IPS-18a (cell line): ENCODE measurements at regions not wholly inside any gene's neighbourhood (a gene's known extent, or its start where the extent isn't known, plus 50 kb on each side); places are given as distances from the start of the nearest gene placed in this dataset.

Experiments
- H3K27ac ChIP-seq: one replicate; pipeline ENCODE4 v1.5.1; 2013; ENCODE audit warnings: low read length
- H3K27me3 ChIP-seq: one replicate; pipeline ENCODE4 v1.6.1; 2013; ENCODE audit warnings: mild to moderate bottlenecking, low read length; ENCODE audit not compliant: control insufficient read depth, insufficient read depth
- H3K36me3 ChIP-seq: one replicate; pipeline ENCODE4 v1.6.1; 2013; ENCODE audit warnings: low read depth, low read length; ENCODE audit not compliant: control insufficient read depth
- H3K4me1 ChIP-seq: one replicate; pipeline ENCODE4 v1.6.1; 2013; ENCODE audit warnings: low read depth, low read length; ENCODE audit not compliant: control insufficient read depth
- H3K4me3 ChIP-seq: one replicate; pipeline ENCODE4 v1.5.1; 2013; ENCODE audit warnings: low read length
- H3K9ac ChIP-seq: one replicate; pipeline ENCODE4 v1.6.1; 2013; ENCODE audit warnings: mild to moderate bottlenecking, low read length, moderate library complexity
- H3K9me3 ChIP-seq: one replicate; pipeline ENCODE4 v1.6.1; 2013; ENCODE audit warnings: low read depth, low read length; ENCODE audit not compliant: control insufficient read depth

DNA sequence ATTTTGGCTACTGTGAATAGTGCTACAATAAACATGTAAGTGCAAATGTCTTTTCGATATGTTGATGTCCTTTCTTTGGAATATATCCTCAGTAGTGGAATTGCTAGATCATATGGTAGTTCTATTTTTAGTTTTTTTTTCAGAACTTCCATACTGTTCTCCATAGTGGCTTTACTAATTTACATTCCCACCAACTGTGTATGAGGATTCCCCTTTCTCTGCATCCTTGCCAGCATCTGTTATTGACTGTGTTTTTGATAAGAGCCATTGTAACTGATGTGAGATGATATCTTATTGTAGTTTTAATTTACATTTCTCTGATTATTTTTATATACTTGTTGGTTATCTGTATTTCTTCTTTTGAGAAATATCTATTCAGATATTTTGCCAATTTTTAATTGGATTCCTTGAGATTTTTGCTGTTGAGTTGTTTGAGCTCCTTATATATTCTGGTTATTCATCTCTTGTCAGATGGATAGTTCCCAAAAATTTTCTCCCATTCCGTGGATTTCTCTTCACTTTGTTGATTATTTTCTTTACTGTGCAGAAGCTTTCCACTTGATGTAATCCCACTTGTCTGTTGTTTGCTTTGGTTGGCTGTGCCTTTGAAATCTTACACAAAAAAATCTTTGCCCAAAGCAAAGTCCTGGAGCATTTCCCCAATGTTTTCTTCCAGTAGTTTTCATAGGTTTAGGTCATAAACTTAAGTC, 532.3 kb downstream of the PID1 start:
- no peaks in the 10 kb centered on the region for H3K27me3 ChIP-seq
- no peaks in the 10 kb centered on the region for H3K4me1 ChIP-seq
- H3K9ac ChIP-seq, result no peak overlapping the region
- H3K27ac ChIP-seq, result no peak overlapping the region
- no peaks in the 10 kb centered on the region for H3K9me3 ChIP-seq
- no peaks in the 10 kb centered on the region for H3K36me3 ChIP-seq
- H3K4me3 ChIP-seq, result no peak overlapping the region

DNA sequence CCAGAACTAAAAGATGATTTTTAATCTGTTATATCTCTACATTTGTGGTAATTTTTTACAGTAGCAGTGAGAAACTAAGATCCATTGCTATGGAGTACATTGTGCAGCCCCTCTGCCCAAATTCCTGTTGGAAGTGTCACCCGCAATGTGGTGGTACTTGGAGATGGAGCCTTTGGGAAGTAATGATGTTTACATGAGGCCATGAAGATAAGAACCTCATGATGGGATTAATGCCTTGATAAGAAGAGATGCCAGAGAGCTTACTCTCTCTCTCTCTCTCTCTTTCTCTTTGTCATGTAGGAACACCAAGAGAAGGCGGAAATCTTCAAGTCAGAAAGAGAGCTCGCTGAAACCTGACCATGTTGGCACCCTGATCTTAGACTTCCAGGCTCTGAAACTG, 535.4 kb downstream of the PID1 start:
- no peak overlapping the region for H3K9ac ChIP-seq
- H3K36me3 ChIP-seq, result no peaks in the 10 kb centered on the region
- H3K27ac ChIP-seq, result no peak overlapping the region
- H3K4me1 ChIP-seq, result no peaks in the 10 kb centered on the region
- H3K27me3 ChIP-seq, result no peaks in the 10 kb centered on the region
- H3K9me3 ChIP-seq, result no peaks in the 10 kb centered on the region
- H3K4me3 ChIP-seq, result no peak overlapping the region

DNA sequence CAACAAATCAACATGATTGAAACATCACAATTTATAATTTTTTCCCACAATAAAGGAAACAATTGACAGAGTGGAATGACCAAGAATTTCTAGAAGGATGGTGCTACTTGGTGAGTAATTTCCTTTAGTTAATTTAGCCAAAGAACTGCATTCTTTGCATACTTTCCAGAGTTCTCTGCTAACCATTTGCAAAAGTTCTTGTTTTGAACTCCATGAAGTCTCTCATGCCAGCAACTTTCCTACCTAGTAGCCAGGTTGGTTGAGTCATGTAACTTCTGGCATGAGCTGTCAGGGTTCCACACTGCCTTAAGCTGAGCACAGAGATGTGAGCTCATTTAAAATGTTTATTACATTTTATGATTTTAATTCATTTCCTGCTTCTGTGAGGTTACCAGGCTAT, 539.6 kb downstream of the PID1 start:
- Histone ChIP-seq H3K9me3 (no peaks in the 10 kb centered on the region), H3K4me1 (no peaks in the 10 kb centered on the region), H3K36me3 (no peaks in the 10 kb centered on the region), H3K27ac (no peak overlapping the region), H3K9ac (no peak overlapping the region), H3K27me3 (no peaks in the 10 kb centered on the region), H3K4me3 (no peak overlapping the region)

DNA sequence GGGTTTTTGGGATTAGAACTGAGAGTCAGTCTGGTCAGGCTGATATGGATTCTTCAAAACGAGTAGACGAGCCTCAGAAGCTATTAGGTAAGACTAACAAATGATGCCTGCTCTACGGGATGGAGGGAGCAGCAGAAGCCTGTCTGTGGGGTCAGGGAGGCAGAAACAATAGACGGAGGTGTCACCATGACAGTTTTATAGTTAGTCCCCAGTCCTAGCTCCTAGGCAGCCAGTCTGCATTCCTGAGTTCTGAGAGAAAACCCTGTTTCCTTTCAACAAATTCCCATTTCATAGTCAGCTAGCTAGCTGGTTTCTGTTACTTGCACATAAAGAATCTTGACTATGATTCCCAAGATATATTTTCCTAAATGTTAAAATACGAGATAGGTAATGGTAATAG, 542.1 kb downstream of the PID1 start:
- Histone ChIP-seq H3K4me1 (no peaks in the 10 kb centered on the region), H3K4me3 (no peak overlapping the region), H3K9me3 (no peaks in the 10 kb centered on the region), H3K36me3 (no peaks in the 10 kb centered on the region), H3K9ac (no peak overlapping the region), H3K27ac (no peak overlapping the region), H3K27me3 (no peaks in the 10 kb centered on the region)

DNA sequence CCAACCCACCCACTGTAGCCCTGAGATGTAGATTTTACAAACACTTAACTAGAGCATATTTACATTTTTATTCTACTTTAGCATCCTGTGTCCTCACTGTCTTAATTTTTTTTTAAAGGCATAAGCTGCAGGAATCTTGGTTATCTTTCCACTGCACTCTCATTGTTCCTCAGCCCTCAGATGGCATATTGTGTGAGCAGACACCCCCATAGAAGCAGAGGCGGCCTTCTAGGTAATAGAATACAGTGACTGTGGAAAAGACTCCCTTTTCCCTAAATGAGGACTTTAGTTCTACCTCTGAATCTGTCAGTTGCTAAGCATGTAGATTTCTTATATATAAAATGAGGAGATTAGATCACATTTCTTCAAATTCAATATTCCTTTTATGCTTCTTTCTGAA, 543.5 kb upstream of the SPHKAP start:
- Histone ChIP-seq H3K4me3 (no peak overlapping the region), H3K36me3 (no peaks in the 10 kb centered on the region), H3K9me3 (no peaks in the 10 kb centered on the region), H3K27me3 (no peaks in the 10 kb centered on the region), H3K4me1 (no peaks in the 10 kb centered on the region), H3K9ac (no peak overlapping the region), H3K27ac (no peak overlapping the region)

DNA sequence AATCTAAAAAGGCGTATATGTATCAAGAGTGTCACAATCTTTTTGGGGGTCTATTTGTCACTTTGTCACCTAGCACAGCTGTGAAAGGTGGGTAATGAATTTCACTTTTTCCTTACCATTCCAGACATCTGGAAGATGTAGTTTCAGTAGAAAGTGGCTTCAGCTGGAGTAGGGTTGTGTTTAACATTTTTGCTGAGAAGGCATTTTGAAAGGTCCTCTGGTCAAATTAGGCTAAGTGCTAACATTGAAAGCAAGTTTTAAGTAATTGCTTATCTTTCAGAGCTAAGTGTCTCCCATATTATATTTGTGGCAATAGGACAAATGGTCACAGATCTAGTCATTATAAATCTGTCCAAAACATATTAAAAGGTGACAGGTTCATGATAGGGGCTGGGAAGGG, 542.1 kb upstream of the SPHKAP start:
- H3K4me1 ChIP-seq, result no peaks in the 10 kb centered on the region
- H3K4me3 ChIP-seq, result no peak overlapping the region
- H3K27ac ChIP-seq, result no peak overlapping the region
- no peaks in the 10 kb centered on the region for H3K36me3 ChIP-seq
- H3K9me3 ChIP-seq, result no peaks in the 10 kb centered on the region
- H3K9ac ChIP-seq, result no peak overlapping the region
- no peaks in the 10 kb centered on the region for H3K27me3 ChIP-seq

DNA sequence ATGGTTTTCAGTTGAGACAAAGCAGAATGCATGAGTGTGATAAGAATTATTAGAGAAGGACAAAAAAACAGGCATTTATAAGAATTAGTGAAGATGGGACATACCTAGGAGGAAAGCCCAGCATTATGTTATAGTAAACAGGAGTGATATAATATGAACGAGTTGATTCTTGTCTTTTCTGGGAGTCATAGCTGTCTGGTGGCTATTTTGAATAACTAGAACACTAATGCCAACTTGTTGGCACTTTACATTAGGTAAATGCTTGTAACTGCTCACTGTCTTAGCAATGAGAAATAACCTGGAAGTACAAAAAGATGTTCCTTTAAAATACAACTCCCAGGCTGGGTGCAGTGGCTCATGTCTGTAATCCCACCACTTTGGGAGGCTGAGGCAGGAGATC, 540.8 kb upstream of the SPHKAP start:
- Histone ChIP-seq H3K36me3 (no peaks in the 10 kb centered on the region), H3K27me3 (no peaks in the 10 kb centered on the region), H3K9me3 (no peaks in the 10 kb centered on the region), H3K4me1 (no peaks in the 10 kb centered on the region), H3K4me3 (no peak overlapping the region), H3K9ac (no peak overlapping the region), H3K27ac (no peak overlapping the region)

DNA sequence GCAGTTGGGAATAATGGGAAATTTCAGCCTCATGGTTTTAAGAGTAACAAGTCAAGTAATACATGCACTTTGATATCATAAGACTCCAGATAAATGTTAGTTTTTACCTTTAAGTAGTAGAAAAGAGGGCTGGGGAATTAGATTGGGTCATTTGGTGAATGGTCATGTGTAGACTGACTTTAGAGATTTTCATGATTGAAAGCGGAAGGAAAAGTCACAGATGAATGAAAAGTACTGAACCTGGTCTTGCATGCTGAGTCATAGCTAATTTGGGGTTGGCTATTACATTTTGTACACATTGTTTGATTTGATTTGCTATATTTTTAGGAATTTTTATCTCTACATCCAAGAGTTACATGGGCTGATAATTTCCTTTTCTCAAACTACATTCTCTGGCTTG, 539.4 kb upstream of the SPHKAP start:
- Histone ChIP-seq H3K4me3 (no peak overlapping the region), H3K36me3 (no peaks in the 10 kb centered on the region), H3K9ac (no peak overlapping the region), H3K9me3 (no peaks in the 10 kb centered on the region), H3K27me3 (no peaks in the 10 kb centered on the region), H3K27ac (no peak overlapping the region), H3K4me1 (no peaks in the 10 kb centered on the region)

DNA sequence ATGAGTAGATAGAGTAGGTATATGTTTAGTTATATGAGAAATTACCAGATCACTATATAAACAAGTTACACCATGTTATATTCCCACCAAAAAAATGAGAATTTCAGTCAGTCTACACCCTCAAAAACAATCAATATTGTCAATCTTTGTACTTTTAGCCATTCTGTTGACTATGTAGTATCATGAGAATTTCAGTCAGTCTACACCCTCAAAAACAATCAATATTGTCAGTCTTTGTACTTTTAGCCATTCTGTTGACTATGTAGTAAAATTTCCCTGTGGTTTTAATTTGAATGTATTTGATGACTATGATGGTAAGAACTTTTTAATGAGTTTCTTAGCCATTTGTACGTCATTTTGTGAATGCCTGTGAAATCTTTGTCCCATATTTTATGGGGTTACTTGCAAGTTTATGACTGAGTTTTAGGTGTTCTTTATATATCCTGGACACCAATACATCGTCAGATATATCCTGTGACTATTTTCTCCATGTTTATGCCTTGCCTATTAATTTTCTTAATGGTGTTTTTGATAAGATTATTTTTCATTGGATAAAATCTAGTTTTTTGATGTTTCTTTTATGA, 528.4 kb upstream of the SPHKAP start:
- H3K4me3 ChIP-seq, result no peak overlapping the region
- H3K9ac ChIP-seq, result no peak overlapping the region
- peaks cover 3% of the 10 kb centered on the region for H3K4me1 ChIP-seq
- H3K9me3 ChIP-seq, result no peaks in the 10 kb centered on the region
- H3K27me3 ChIP-seq, result no peaks in the 10 kb centered on the region
- no peaks in the 10 kb centered on the region for H3K36me3 ChIP-seq
- H3K27ac ChIP-seq, result no peak overlapping the region

DNA sequence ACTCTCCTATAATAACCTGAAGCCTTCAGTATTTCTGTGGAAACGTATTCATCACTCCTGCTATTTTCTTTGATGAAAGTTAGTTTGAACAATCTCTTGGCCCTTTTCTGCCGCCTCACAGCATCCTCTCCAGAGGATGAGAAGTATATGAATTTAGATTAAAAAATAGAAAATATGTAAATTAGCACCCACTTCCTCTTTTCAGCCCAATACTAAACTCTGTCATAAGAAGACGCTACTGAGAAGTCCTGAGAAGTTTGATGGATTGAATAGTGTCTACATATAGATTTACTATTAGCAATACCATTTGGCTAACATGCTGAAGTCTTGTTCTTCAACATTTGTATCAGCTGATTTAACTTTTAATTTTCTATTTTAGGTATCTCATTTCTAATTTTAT, 526.4 kb upstream of the SPHKAP start:
- Histone ChIP-seq H3K36me3 (no peaks in the 10 kb centered on the region), H3K4me3 (no peak overlapping the region), H3K9ac (no peak overlapping the region), H3K4me1 (peaks cover 3% of the 10 kb centered on the region), H3K27ac (no peak overlapping the region), H3K9me3 (no peaks in the 10 kb centered on the region), H3K27me3 (no peaks in the 10 kb centered on the region)

DNA sequence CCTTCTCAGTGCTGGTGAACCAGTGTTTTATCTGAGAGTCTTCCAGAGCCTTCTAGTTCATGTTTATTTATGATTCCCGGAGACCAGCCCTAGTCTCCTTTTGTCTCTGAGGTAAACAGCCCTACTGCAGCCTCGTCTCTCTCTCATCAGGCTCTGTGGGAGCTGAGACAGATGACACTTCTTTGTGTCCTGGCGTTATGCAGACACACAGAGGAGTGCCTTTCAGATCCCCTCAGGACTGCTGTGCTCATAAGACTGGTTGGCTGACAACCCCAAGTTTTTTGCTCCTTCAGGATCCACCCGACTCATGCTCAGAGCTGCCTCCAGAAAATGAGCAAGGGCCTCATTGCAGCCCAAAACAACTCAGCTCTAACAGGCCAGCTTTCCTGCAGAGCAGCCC, 523.8 kb upstream of the SPHKAP start:
- peaks cover 3% of the 10 kb centered on the region for H3K4me1 ChIP-seq
- H3K4me3 ChIP-seq, result no peak overlapping the region
- H3K9me3 ChIP-seq, result no peaks in the 10 kb centered on the region
- H3K27me3 ChIP-seq, result no peaks in the 10 kb centered on the region
- no peaks in the 10 kb centered on the region for H3K36me3 ChIP-seq
- H3K9ac ChIP-seq, result no peak overlapping the region
- no peak overlapping the region for H3K27ac ChIP-seq

DNA sequence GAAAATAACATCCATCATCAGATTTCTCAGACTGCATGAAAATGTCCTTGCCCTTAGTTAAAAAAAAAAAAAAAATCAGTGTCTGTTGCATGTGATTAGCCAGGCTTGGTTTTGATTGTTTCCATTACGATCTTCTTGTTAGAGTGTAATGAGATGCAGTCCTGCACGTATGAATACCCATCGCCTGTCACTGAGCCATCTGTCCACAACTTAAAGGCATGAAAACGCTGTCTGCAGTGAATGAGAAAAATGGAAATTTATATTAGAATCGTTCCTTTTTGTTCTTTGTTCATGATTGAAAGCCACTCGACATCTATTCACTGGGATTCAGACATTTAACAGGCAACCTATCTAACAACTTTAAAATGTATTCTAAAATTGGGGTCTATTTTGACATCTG, 521.7 kb upstream of the SPHKAP start:
- Histone ChIP-seq H3K27ac (no peak overlapping the region), H3K27me3 (no peaks in the 10 kb centered on the region), H3K9ac (no peak overlapping the region), H3K4me1 (peaks cover 3% of the 10 kb centered on the region), H3K9me3 (no peaks in the 10 kb centered on the region), H3K4me3 (no peak overlapping the region), H3K36me3 (no peaks in the 10 kb centered on the region)
